ENCODE measurements at regions not wholly inside any gene's neighbourhood (a gene's known extent, or its start where the extent isn't known, plus 50 kb on each side); places are given as distances from the start of the nearest gene placed in this dataset.

DNA sequence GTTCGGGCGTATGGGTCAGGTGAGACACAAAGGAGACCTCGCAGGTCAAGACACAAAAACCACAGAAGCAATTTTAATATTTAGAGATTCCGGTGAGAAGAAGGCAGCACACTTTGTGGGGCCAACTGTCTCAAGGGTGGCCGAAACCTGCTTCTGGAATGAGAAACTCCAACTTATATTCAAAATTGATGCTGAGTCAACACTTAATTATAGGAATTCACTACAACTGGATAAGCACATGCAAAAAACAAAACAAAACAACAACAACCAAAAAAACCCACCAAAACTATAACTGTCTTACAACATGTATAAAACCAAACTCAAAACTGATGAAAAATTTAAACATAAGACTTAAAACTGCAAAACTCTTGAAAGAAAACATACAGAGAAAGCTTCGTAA is 593.3 kb downstream of the POM121L12 start:
- TF ChIP-seq POLR2A (IDR thresholded peaks at IDR 0.05; ENCODE audit: low read depth, low read length) (no peak), POLR2AphosphoS5 (IDR thresholded peaks at IDR 0.05; ENCODE audit: low read depth, low read length) (no peak), TAF1 (IDR thresholded peaks at IDR 0.05; ENCODE audit: low read depth, low read length) (no peak), SPI1 (IDR thresholded peaks at IDR 0.05; ENCODE audit: low read depth, low read length) (no peak)
